ENCODE measurements at regions not wholly inside any gene's neighbourhood (a gene's known extent, or its start where the extent isn't known, plus 50 kb on each side); places are given as distances from the start of the nearest gene placed in this dataset.

DNA sequence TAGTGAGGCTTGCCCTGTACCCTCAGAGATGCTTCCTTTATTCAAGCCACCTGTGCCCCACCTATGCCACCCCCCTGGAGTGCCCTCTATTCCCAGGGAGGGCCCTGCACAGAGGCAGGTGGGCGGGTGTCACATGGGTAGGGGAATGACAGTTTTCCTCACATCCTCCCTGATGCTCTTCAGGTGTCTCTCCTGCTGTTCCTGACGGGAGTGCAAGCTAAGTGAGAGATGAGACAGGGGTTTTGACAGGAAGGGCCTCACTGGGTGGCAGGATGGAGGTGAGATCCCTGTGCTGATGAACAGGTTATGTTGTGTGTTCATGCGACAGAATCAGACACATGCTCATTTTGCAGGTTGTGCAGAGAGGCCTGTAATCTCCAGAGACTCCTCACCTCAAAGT lies 164.1 kb upstream of the CHD6 start:
- H3K36me3 ChIP-seq (ENCODE audit: low read depth, missing control alignments) = no peaks in the 10 kb centered on the region
- no peaks in the 10 kb centered on the region for H3K27me3 ChIP-seq
- 67 to 85% methylated on average over 3 of the region's 3 CpGs for WGBS, 2 donors
- intact Hi-C loops (cut with DNase I; ENCODE audit: low total_unique reads) = no loop called here
- no peak for DNase-seq
- H3K9me3 ChIP-seq = no peaks in the 10 kb centered on the region
- H3K4me3 ChIP-seq = no peak overlapping the region
- no peak for TF ChIP-seq POLR2A (IDR thresholded peaks at IDR 0.05)
- TF ChIP-seq, protein P1, sequence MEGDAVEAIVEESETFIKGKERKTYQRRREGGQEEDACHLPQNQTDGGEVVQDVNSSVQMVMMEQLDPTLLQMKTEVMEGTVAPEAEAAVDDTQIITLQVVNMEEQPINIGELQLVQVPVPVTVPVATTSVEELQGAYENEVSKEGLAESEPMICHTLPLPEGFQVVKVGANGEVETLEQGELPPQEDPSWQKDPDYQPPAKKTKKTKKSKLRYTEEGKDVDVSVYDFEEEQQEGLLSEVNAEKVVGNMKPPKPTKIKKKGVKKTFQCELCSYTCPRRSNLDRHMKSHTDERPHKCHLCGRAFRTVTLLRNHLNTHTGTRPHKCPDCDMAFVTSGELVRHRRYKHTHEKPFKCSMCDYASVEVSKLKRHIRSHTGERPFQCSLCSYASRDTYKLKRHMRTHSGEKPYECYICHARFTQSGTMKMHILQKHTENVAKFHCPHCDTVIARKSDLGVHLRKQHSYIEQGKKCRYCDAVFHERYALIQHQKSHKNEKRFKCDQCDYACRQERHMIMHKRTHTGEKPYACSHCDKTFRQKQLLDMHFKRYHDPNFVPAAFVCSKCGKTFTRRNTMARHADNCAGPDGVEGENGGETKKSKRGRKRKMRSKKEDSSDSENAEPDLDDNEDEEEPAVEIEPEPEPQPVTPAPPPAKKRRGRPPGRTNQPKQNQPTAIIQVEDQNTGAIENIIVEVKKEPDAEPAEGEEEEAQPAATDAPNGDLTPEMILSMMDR (IDR thresholded peaks at IDR 0.05) = no peak
- no peak overlapping the region for H3K27ac ChIP-seq
- no peaks in the 10 kb centered on the region for H3K4me1 ChIP-seq

DNA sequence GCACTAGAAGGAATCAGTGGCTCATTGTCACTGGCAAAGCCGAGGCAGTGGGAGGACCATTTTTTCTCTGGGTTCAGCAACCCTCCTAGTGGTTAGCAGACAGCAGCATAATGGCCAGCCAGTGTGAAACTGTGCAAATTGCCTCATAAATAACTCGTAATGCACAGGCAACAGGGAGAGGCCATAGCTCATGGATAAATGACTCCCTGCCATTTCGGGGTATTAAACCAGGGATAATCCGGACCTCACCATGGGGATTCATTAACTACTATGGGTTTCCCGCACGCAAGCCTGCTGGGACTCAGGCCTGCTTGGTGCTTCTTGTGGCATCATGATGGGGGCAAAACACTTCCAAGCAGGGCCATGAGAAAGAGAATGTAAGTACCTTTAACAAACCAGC lies 158.2 kb upstream of the CHD6 start:
- no peak for TF ChIP-seq POLR2A (IDR thresholded peaks at IDR 0.05)
- TF ChIP-seq, protein P1 (IDR thresholded peaks at IDR 0.05) = no peak
- Histone ChIP-seq H3K4me3 (no peak overlapping the region), H3K9me3 (no peaks in the 10 kb centered on the region), H3K27ac (no peak overlapping the region), H3K27me3 (no peaks in the 10 kb centered on the region), H3K36me3 (ENCODE audit: low read depth, missing control alignments) (no peaks in the 10 kb centered on the region), H3K4me1 (no peaks in the 10 kb centered on the region)
- intact Hi-C loops (cut with DNase I; ENCODE audit: low total_unique reads) = no loop called here
- WGBS, 2 donors = 54 to 79% methylated on average over 4 to 6 of the region's 6 CpGs
- DNase-seq = no peak

DNA sequence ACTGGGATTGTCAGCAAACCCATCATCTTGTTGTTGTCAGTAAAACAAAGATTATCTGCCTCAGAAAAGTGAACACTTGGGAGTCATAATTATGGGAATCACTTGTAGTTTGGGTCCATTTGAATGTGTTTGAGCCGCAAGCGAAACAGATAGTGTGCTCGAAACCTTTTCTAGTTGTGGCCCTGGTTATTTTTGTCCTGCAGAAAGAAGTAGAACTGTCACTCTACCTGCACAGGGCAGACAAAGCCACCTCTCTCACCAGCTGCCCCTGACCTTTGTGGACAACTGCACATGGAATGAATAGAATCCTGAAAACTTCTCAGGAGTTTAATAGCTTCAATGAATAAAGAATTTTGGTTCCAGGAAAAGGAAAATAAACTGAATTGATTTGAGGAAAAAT lies 156.1 kb upstream of the CHD6 start:
- H3K27ac ChIP-seq = no peak overlapping the region
- H3K4me3 ChIP-seq = no peak overlapping the region
- no peaks in the 10 kb centered on the region for H3K9me3 ChIP-seq
- no peaks in the 10 kb centered on the region for H3K27me3 ChIP-seq
- intact Hi-C loops (cut with DNase I; ENCODE audit: low total_unique reads) = no loop called here
- H3K4me1 ChIP-seq = no peaks in the 10 kb centered on the region
- H3K36me3 ChIP-seq (ENCODE audit: low read depth, missing control alignments) = no peaks in the 10 kb centered on the region
- 92% methylated on average over 3 of the region's 3 CpGs for WGBS, 2 donors
- no peak for DNase-seq
- TF ChIP-seq POLR2A (IDR thresholded peaks at IDR 0.05) = no peak
- TF ChIP-seq, protein P1 (IDR thresholded peaks at IDR 0.05) = no peak

DNA sequence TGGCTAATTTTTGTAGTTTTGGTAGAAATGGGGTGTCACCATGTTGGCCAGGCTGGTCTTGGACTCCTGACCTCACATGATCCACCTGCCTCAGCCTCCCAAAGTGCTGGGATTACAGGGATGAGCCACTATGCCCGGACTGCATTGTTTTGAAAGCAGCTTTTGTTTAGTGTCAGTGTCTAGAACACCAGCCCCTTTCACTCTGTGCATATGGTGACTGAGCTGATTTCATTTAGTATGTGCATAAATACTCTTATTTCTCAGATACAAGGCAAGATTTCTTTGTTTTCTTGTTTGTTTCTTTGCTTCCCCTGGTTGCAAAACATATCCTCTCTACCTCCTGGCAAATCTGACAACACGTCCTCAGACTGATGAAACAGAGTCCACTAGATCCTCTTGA lies 152.8 kb upstream of the CHD6 start:
- no peaks in the 10 kb centered on the region for H3K4me1 ChIP-seq
- H3K27ac ChIP-seq = no peak overlapping the region
- WGBS, 2 donors = 80 to 81% methylated on average over 2 of the region's 2 CpGs
- intact Hi-C loops (cut with DNase I; ENCODE audit: low total_unique reads) = no loop called here
- no peaks in the 10 kb centered on the region for H3K9me3 ChIP-seq
- no peak for DNase-seq
- TF ChIP-seq POLR2A (IDR thresholded peaks at IDR 0.05) = no peak
- TF ChIP-seq, protein P1 (IDR thresholded peaks at IDR 0.05) = no peak
- H3K4me3 ChIP-seq = no peak overlapping the region
- no peaks in the 10 kb centered on the region for H3K27me3 ChIP-seq
- no peaks in the 10 kb centered on the region for H3K36me3 ChIP-seq (ENCODE audit: low read depth, missing control alignments)

DNA sequence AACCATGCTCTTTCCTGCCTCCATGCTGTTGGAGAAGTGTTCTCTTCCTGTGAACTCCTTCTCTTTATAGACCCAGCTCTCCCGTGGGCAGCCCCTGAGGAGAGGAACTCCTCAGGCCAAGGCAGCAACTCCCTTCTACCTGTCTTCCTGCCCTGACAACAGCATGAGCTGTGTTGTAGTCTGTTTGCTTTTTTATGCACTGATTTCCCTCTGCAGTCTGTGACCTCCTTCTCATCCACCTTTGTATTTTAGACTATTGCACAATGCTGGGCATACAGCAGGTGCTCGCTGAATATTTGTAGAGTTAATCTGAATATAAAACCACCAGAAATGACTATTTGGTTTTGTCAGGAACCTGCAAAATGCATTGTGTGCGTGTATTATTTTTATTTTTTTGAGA lies 152.2 kb upstream of the CHD6 start:
- no peaks in the 10 kb centered on the region for H3K36me3 ChIP-seq (ENCODE audit: low read depth, missing control alignments)
- WGBS, 2 donors = 72 to 82% methylated on average over 3 of the region's 3 CpGs
- no peak for TF ChIP-seq POLR2A (IDR thresholded peaks at IDR 0.05)
- TF ChIP-seq, protein P1 (IDR thresholded peaks at IDR 0.05) = no peak
- no peaks in the 10 kb centered on the region for H3K9me3 ChIP-seq
- H3K4me3 ChIP-seq = no peak overlapping the region
- DNase-seq = no peak
- intact Hi-C loops (cut with DNase I; ENCODE audit: low total_unique reads) = no loop called here
- H3K27ac ChIP-seq = no peak overlapping the region
- no peaks in the 10 kb centered on the region for H3K4me1 ChIP-seq
- no peaks in the 10 kb centered on the region for H3K27me3 ChIP-seq

Data from testis (tissue), 2 donors.